ENCODE measurements at regions not wholly inside any gene's neighbourhood (a gene's known extent, or its start where the extent isn't known, plus 50 kb on each side); places are given as distances from the start of the nearest gene placed in this dataset.

GRCh38 chr15:98363416-98363815, 284.9 kb upstream of the IGF1R start:
- Mint-ChIP-seq H3K4me3 (no peak overlapping the region), H3K27ac (no peak overlapping the region), H3K36me3 (ENCODE audit: low read depth) (no peaks in the 10 kb centered on the region), H3K9me3 (no peaks in the 10 kb centered on the region), H3K27me3 (no peaks in the 10 kb centered on the region), H3K4me1 (no peaks in the 10 kb centered on the region)
- no peak for DNase-seq
- POLR2A ChIA-PET: no interaction called here
- CTCF ChIA-PET: no interaction called here

DNA sequence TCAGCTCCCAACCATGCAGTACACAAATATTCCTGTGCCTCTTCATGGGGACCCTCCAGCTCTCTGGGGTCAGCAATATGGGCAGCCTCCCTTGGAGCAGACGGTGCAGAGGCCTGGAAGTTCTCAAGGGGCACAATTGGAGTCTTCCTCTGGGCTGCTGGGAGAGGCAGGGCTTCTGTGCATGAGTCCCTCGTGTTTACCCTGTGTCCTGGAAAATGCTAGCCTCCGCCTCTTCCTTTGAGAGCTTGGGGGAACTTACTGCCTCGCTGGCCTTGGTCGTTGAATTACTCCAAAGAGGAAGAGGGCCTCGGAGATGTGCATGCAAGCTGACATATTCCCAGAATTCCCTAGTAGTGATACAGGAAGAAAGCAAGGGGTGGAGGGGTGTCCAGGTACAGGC, 284.4 kb upstream of the IGF1R start:
- H3K4me1 Mint-ChIP-seq: no peaks in the 10 kb centered on the region
- H3K36me3 Mint-ChIP-seq (ENCODE audit: low read depth): no peaks in the 10 kb centered on the region
- H3K27me3 Mint-ChIP-seq: no peaks in the 10 kb centered on the region
- POLR2A ChIA-PET: no interaction called here
- H3K4me3 Mint-ChIP-seq: no peak overlapping the region
- CTCF ChIA-PET: no interaction called here
- H3K9me3 Mint-ChIP-seq: no peaks in the 10 kb centered on the region
- H3K27ac Mint-ChIP-seq: no peak overlapping the region
- no peak for DNase-seq

GRCh38 chr15:98369081-98369716, 279.1 kb upstream of the IGF1R start:
- no peak overlapping the region for H3K27ac Mint-ChIP-seq
- no peaks in the 10 kb centered on the region for H3K36me3 Mint-ChIP-seq (ENCODE audit: low read depth)
- H3K4me3 Mint-ChIP-seq: no peak overlapping the region
- no peaks in the 10 kb centered on the region for H3K27me3 Mint-ChIP-seq
- H3K4me1 Mint-ChIP-seq: no peaks in the 10 kb centered on the region
- ChIA-PET CTCF (no interaction called here), POLR2A (no interaction called here)
- no peaks in the 10 kb centered on the region for H3K9me3 Mint-ChIP-seq
- no peak for DNase-seq

- ChIA-PET CTCF (no interaction called here), POLR2A (no interaction called here)
- H3K27me3 Mint-ChIP-seq: peaks cover 4% of the 10 kb centered on the region
- no peak for DNase-seq
- H3K4me3 Mint-ChIP-seq: no peak overlapping the region
- H3K27ac Mint-ChIP-seq: no peak overlapping the region
- H3K36me3 Mint-ChIP-seq (ENCODE audit: low read depth): no peaks in the 10 kb centered on the region
- no peaks in the 10 kb centered on the region for H3K4me1 Mint-ChIP-seq
- no peaks in the 10 kb centered on the region for H3K9me3 Mint-ChIP-seq
Measured at GRCh38 chr15:98375513-98376340, 272.6 kb upstream of the IGF1R start.

DNA sequence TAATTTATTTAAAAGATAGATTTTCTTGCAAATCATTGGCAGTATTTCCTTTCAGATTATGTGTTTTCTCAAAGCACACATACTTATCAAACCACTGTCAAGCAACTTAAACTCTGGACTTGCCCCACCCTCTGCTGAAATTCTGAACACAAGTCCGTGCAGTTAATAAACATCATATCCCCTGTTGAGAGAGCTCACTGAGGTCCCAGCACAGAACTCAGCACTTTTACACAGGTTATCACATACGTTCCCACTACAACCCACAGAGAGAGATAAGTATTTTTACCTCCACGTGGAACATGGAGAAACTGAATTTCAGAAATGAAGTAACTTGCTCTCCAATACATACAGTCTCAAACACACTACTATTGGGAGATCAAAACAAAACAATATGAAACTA, 267.6 kb upstream of the IGF1R start:
- Mint-ChIP-seq H3K4me3 (no peak overlapping the region), H3K27ac (no peak overlapping the region), H3K36me3 (ENCODE audit: low read depth) (no peaks in the 10 kb centered on the region), H3K27me3 (peaks cover 4% of the 10 kb centered on the region), H3K4me1 (no peaks in the 10 kb centered on the region), H3K9me3 (no peaks in the 10 kb centered on the region)
- ChIA-PET POLR2A (no interaction called here), CTCF (no interaction called here)
- no peak for DNase-seq

- no peak overlapping the region for H3K4me3 Mint-ChIP-seq
- H3K27me3 Mint-ChIP-seq: peaks cover 4% of the 10 kb centered on the region
- POLR2A ChIA-PET: no interaction called here
- DNase-seq: no peak
- H3K36me3 Mint-ChIP-seq (ENCODE audit: low read depth): no peaks in the 10 kb centered on the region
- CTCF ChIA-PET: no interaction called here
- no peaks in the 10 kb centered on the region for H3K9me3 Mint-ChIP-seq
- no peaks in the 10 kb centered on the region for H3K4me1 Mint-ChIP-seq
- H3K27ac Mint-ChIP-seq: no peak overlapping the region
Measured at GRCh38 chr15:98381446-98381845, 266.9 kb upstream of the IGF1R start.

DNA sequence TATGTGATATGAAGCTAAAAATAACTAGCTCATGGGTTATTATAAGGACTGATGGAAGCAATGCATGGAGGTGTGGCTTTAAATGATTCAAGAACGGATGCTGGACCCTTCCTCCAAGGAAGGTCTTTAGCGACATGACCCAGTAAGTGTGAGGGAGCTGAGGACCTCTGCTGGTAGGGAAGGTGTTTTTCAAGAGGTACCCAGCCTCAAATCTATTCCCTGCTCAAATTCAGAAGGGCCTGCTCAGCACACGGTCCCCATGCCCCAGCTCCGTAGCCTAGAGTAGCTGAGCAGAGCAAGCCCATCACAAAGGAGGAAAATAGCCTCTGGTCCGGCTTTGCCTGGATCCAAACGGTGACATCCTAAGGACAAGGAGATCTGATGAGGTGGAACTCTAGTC, 266.2 kb upstream of the IGF1R start:
- peaks cover 4% of the 10 kb centered on the region for H3K27me3 Mint-ChIP-seq
- H3K4me1 Mint-ChIP-seq: no peaks in the 10 kb centered on the region
- ChIA-PET CTCF (no interaction called here), POLR2A (no interaction called here)
- H3K4me3 Mint-ChIP-seq: no peak overlapping the region
- H3K36me3 Mint-ChIP-seq (ENCODE audit: low read depth): no peaks in the 10 kb centered on the region
- no peak overlapping the region for H3K27ac Mint-ChIP-seq
- H3K9me3 Mint-ChIP-seq: no peaks in the 10 kb centered on the region
- no peak for DNase-seq

DNA sequence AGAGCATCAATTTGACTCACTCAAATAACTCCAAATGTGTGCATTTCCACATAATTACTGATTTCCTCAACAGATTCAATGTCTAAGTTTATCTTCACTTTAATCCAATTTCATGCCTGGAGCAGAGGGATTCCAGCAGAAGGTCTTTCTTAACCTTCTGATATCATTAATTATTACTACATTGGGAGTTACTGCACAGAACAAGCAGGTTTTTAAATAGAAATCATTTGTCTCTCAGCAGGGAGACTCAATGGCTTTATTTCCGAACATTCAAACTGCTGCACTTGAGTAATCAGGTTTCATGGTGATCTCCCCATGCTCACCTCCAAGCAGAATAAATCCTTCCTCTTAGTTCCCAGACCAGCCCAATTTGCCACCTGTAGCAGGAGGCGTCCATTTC, 264.8 kb upstream of the IGF1R start:
- ChIA-PET CTCF (no interaction called here), POLR2A (no interaction called here)
- no peak for DNase-seq
- no peaks in the 10 kb centered on the region for H3K9me3 Mint-ChIP-seq
- no peak overlapping the region for H3K4me3 Mint-ChIP-seq
- H3K27ac Mint-ChIP-seq: no peak overlapping the region
- no peaks in the 10 kb centered on the region for H3K36me3 Mint-ChIP-seq (ENCODE audit: low read depth)
- peaks cover 4% of the 10 kb centered on the region for H3K27me3 Mint-ChIP-seq
- no peaks in the 10 kb centered on the region for H3K4me1 Mint-ChIP-seq

DNA sequence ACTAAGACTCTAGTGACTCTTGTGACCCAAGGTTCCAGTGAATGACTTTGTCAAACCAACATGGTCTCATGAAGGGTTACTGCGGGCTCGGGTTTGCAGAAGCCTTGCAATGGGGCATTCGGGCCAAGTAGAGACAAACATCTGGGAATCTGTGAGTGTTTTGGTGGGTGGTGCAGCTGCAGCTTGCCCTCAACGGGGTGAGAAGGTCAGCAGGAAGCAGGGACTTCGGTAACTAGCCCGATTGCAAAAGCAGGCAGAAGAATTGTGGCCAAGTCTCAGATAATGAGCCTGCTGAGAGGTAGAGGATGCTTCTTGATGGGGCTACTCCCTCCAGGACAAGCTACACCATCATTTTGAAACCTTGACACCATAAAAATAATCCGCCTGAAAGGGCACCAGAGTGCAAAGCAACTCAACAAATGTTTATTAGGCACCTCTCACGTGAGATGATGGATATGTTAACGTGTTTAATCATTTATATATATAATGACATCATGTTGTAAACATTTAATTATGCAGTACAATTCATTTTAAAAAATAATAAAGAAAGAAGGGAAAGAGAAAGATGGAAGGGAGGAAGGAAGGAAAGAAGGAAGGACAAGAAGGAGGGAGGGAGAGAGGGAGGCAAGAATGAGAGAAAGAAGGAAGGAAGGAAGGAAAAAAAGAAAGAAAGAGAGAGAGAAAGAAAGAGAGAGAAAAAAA, 263.9 kb upstream of the IGF1R start:
- CTCF ChIA-PET: no interaction called here
- POLR2A ChIA-PET: no interaction called here

GRCh38 chr15:98385752-98386381, 262.5 kb upstream of the IGF1R start:
- Mint-ChIP-seq H3K27me3 (no peaks in the 10 kb centered on the region), H3K27ac (no peak overlapping the region), H3K4me1 (no peaks in the 10 kb centered on the region), H3K9me3 (no peaks in the 10 kb centered on the region), H3K4me3 (no peak overlapping the region), H3K36me3 (ENCODE audit: low read depth) (no peaks in the 10 kb centered on the region)
- no peak for DNase-seq
- CTCF ChIA-PET: no interaction called here
- POLR2A ChIA-PET: no interaction called here

More for the DNA sequence above, 263.9 kb upstream of the IGF1R start:
- no peaks in the 10 kb centered on the region for H3K4me1 Mint-ChIP-seq
- DNase-seq: no peak
- H3K36me3 Mint-ChIP-seq (ENCODE audit: low read depth): no peaks in the 10 kb centered on the region
- H3K27ac Mint-ChIP-seq: no peak overlapping the region
- peaks cover 4% of the 10 kb centered on the region for H3K27me3 Mint-ChIP-seq
- H3K4me3 Mint-ChIP-seq: no peak overlapping the region
- H3K9me3 Mint-ChIP-seq: no peaks in the 10 kb centered on the region

DNA sequence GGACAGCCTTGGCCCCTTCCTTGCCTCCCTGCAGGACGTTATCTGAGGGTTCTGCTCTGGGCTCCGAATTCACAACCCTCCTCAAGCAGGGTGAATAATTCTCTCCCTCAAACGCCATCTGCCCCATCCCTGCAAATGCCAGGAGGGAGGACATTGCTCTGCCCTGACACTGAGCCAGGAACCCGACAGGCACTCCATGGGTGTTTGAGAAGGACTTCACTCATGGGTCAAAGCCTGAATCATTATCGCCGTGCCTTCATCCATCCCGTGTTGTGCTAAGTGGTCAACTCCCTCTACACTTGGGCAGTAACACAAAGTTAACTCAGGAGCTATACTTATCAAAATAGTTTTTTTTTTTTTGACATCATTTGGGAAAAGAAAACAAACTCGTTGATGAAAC, 261.8 kb upstream of the IGF1R start:
- no peak for DNase-seq
- CTCF ChIA-PET: no interaction called here
- H3K9me3 Mint-ChIP-seq: no peaks in the 10 kb centered on the region
- no peaks in the 10 kb centered on the region for H3K36me3 Mint-ChIP-seq (ENCODE audit: low read depth)
- H3K4me1 Mint-ChIP-seq: no peaks in the 10 kb centered on the region
- POLR2A ChIA-PET: no interaction called here
- no peak overlapping the region for H3K4me3 Mint-ChIP-seq
- no peak overlapping the region for H3K27ac Mint-ChIP-seq
- H3K27me3 Mint-ChIP-seq: no peaks in the 10 kb centered on the region

DNA sequence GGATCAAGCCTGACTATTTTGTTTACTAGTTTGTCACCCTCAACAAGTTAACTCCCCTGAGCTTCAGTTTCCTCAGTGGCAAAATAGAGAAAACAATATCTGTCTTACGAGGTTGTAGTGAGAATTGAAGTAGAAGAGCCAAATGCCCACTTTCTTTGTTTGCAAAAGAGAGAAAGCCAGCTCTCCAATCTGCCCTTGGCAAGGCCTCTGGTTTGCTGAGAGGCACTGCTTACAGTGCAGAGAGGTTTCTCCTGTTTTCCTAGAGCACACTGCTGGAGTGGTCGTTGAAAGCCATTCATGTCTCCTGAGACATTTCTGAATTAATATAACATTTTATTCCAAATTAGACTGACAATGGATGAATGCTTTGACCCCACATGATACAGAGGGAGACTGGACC, 260.5 kb upstream of the IGF1R start:
- no peak overlapping the region for H3K27ac Mint-ChIP-seq
- no peaks in the 10 kb centered on the region for H3K9me3 Mint-ChIP-seq
- ChIA-PET CTCF (interaction anchor here (0.6 kb wide), 1 partner anchor 31 kb away, joined by 5 read pairs; no protein-coding TSS in a partner anchor), POLR2A (no interaction called here)
- no peaks in the 10 kb centered on the region for H3K27me3 Mint-ChIP-seq
- no peak overlapping the region for H3K4me3 Mint-ChIP-seq
- H3K36me3 Mint-ChIP-seq (ENCODE audit: low read depth): no peaks in the 10 kb centered on the region
- DNase-seq: no peak
- no peaks in the 10 kb centered on the region for H3K4me1 Mint-ChIP-seq

DNA sequence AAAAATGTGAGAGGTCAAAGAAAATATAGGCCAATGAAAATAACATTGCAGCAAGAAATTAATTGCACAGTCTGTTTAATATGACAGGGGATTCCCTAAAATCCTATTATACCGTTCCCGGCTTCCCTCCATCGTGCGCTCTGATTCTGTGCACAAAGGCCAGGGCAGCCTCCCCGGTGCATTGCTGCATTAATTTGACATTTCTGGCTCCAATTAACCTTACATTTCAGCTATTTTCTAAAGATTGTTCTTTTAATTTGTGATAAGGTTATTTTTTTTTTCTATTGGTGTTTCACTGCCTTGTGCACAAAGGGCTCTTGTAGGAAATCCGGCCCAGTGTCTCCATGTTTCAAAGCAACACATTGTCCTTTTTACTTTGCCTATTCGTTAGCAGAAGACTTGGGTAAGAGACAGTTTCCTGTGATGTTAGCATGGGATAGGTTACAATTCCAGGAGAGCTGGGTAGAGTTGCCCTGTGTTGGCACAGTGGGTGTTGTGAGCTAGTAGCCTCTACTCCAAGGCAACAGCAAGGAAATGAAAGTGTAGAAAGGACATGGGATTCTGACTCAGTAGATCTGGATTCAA, 257.3 kb upstream of the IGF1R start:
- no peak overlapping the region for H3K4me3 Mint-ChIP-seq
- H3K36me3 Mint-ChIP-seq (ENCODE audit: low read depth): no peaks in the 10 kb centered on the region
- CTCF ChIA-PET: no interaction called here

More for the DNA sequence above, 257.3 kb upstream of the IGF1R start:
- Mint-ChIP-seq H3K27ac (no peak overlapping the region), H3K4me1 (no peaks in the 10 kb centered on the region), H3K27me3 (no peaks in the 10 kb centered on the region), H3K9me3 (no peaks in the 10 kb centered on the region)
- POLR2A ChIA-PET: no interaction called here
- no peak for DNase-seq

Data from activated CD4-positive, alpha-beta T cell treated with anti-CD3 and anti-CD28 coated beads, Interleukin-2, amount 10 ng/mL, durations not matched to agents 7 days and 5 days (primary cell).